Central memory CD8-positive, alpha-beta T cell (primary cell): ENCODE measurements at regions not wholly inside any gene's neighbourhood (a gene's known extent, or its start where the extent isn't known, plus 50 kb on each side); places are given as distances from the start of the nearest gene placed in this dataset.

Experiments used
- ATAC-seq: fragments of 150-1000 bp; cut with Tn5 transposase; replicated peaks from 2 replicates; pipeline ENCODE4 v1.10.0; 2022; ENCODE audit warnings: mild to moderate bottlenecking, moderate FRiP score, moderate number of reproducible peaks; ENCODE audit not compliant: poor library complexity, severe bottlenecking; ENCODE audit errors: extremely low read depth
- DNase-seq, 2 donors: peaks; one replicate each; pipeline ENCODE4 v3.0.0; 2021; ENCODE audit warnings: low spot score in 2 of 2
- H3K27ac Mint-ChIP-seq: one replicate; pipeline ENCODE4 v1.8.0; 2022; ENCODE audit warnings: low read depth, mild to moderate bottlenecking, moderate library complexity, mixed read lengths
- H3K27me3 Mint-ChIP-seq: one replicate; pipeline ENCODE4 v1.8.0; 2022; ENCODE audit warnings: mixed read lengths
- H3K36me3 Mint-ChIP-seq: one replicate; pipeline ENCODE4 v1.8.0; 2022; ENCODE audit warnings: mild to moderate bottlenecking, moderate library complexity, mixed read lengths; ENCODE audit not compliant: insufficient read depth
- H3K4me1 Mint-ChIP-seq: one replicate; pipeline ENCODE4 v1.8.0; 2022; ENCODE audit warnings: mixed read lengths
- H3K4me3 Mint-ChIP-seq: one replicate; pipeline ENCODE4 v1.8.0; 2022; ENCODE audit warnings: mild to moderate bottlenecking, moderate library complexity, mixed read lengths
- H3K9me3 Mint-ChIP-seq: one replicate; pipeline ENCODE4 v1.8.0; 2022; ENCODE audit warnings: mixed read lengths

GRCh38 chr3:152011812-152012735 is 138.6 kb downstream of the SUCNR1 start:
- Mint-ChIP-seq H3K27ac (no peak overlapping the region), H3K4me1 (no peaks in the 10 kb centered on the region), H3K9me3 (no peaks in the 10 kb centered on the region), H3K27me3 (peaks cover 11% of the 10 kb centered on the region), H3K4me3 (no peak overlapping the region), H3K36me3 (no peaks in the 10 kb centered on the region)
- DNase-seq (no peak), ATAC-seq (no peak)

DNA sequence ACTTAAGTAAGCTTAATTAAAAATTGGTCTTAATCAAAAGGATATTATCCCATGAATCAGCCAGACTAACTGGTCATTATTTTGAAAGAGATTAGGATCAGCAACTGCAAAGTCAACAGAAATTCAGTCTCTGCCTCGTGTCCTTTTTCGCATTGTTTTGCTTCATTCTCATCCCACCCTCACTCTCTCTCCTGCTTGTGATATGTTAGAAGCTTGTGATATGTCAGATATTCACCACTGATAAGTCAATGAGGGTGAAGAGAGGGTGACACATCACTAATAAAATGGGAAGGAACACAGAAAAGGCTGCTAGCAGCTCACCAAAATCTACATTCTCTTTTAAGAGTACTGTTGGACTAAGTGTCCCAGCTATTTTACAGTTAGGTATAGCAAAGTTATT is 146.1 kb downstream of the SUCNR1 start:
- Mint-ChIP-seq H3K4me1 (no peaks in the 10 kb centered on the region), H3K36me3 (no peaks in the 10 kb centered on the region), H3K27ac (no peak overlapping the region), H3K4me3 (no peak overlapping the region), H3K9me3 (no peaks in the 10 kb centered on the region), H3K27me3 (peaks cover 56% of the 10 kb centered on the region)
- no peak for DNase-seq
- no peak for ATAC-seq

GRCh38 chr3:152021951-152022461 is 148.6 kb downstream of the SUCNR1 start:
- Mint-ChIP-seq H3K4me1 (no peaks in the 10 kb centered on the region), H3K4me3 (no peak overlapping the region), H3K27ac (no peak overlapping the region), H3K36me3 (no peaks in the 10 kb centered on the region), H3K9me3 (no peaks in the 10 kb centered on the region), H3K27me3 (peaks cover 62% of the 10 kb centered on the region)
- DNase-seq = no peak
- no peak for ATAC-seq

DNA sequence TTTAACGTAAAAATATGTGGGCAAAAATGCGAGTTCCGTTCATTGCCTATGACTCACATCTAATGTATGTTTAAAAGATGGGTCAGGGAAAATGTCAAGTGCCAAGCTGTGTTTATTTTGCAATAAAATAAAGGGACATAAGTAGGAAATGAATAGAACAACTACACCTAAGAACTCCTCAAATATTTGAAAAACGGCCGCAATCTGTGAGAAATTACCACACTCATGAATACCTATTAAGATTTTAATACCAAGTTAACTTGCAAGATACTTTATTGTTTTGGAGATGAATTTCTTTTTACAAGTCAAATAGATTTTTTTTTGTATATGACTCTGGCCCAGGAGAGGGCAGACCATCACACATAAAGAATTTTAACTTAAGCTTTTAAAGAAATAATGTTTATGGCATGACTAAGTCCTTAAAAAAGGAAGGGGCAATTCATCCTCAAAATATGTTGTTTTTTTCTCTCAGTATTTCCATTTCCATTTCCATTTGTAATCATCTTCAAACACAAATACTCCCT is 152.7 kb downstream of the SUCNR1 start:
- Mint-ChIP-seq H3K4me1 (no peaks in the 10 kb centered on the region), H3K27ac (no peak overlapping the region), H3K9me3 (no peaks in the 10 kb centered on the region), H3K4me3 (no peak overlapping the region), H3K36me3 (no peaks in the 10 kb centered on the region), H3K27me3 (peaks cover 43% of the 10 kb centered on the region)
- no peak for DNase-seq
- no peak for ATAC-seq

- Mint-ChIP-seq H3K9me3 (peaks cover 4% of the 10 kb centered on the region), H3K4me1 (no peaks in the 10 kb centered on the region), H3K36me3 (no peaks in the 10 kb centered on the region), H3K27me3 (peaks cover 16% of the 10 kb centered on the region), H3K4me3 (no peak overlapping the region), H3K27ac (no peak overlapping the region)
- DNase-seq = no peak
- no peak for ATAC-seq
Observed at GRCh38 chr3:152030320-152030719, 156.9 kb downstream of the SUCNR1 start.

DNA sequence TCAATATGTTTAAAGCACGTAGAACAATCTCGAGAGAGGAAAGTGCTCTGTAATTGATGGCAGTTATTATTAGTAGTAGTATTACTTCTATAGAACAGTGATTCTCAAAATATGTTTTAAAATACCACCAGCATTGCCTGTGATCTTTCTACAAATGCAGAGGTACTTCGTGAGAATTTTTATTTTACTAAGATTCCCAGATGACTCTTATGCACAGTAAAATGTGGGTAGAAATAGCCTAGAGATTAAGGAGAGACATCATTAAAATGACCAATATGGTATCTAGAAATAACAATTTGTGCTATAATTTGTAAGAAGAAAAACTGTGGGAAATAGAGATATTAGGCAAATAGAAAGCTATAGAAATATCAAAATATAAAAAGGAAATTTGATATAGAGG is 157.9 kb downstream of the SUCNR1 start:
- peaks cover 5% of the 10 kb centered on the region for H3K9me3 Mint-ChIP-seq
- DNase-seq = no peak
- no peak overlapping the region for H3K4me3 Mint-ChIP-seq
- ATAC-seq = no peak
- no peaks in the 10 kb centered on the region for H3K36me3 Mint-ChIP-seq
- no peaks in the 10 kb centered on the region for H3K4me1 Mint-ChIP-seq
- no peak overlapping the region for H3K27ac Mint-ChIP-seq
- H3K27me3 Mint-ChIP-seq = peaks cover 16% of the 10 kb centered on the region

- Mint-ChIP-seq H3K4me1 (no peaks in the 10 kb centered on the region), H3K27ac (no peak overlapping the region), H3K27me3 (no peaks in the 10 kb centered on the region), H3K36me3 (no peaks in the 10 kb centered on the region), H3K4me3 (no peak overlapping the region), H3K9me3 (peaks cover 5% of the 10 kb centered on the region)
- ATAC-seq (no peak), DNase-seq (no peak)
Observed at GRCh38 chr3:152037297-152037696, 163.9 kb downstream of the SUCNR1 start.

DNA sequence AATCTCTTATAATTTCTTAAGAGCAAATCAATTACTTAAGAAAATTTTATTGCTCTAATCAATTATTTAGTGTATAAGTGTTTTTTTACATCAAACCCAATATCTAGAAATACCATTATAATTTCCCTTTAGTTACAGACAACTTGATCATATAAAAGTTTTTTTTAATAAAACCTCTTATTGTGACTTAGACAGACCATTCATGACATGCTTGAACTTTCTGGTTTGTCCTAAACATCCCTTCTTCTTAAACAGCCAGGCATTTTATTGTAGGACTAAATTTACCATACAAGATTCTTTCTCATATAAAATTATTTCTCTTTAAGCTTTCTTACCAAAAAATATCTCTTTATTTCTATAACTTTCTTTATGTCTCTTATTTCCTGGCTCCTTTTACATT is 164.5 kb downstream of the SUCNR1 start:
- DNase-seq (no peak), ATAC-seq (no peak)
- H3K9me3 Mint-ChIP-seq = peaks cover 5% of the 10 kb centered on the region
- no peak overlapping the region for H3K27ac Mint-ChIP-seq
- no peaks in the 10 kb centered on the region for H3K4me1 Mint-ChIP-seq
- H3K27me3 Mint-ChIP-seq = no peaks in the 10 kb centered on the region
- H3K36me3 Mint-ChIP-seq = no peaks in the 10 kb centered on the region
- no peak overlapping the region for H3K4me3 Mint-ChIP-seq

DNA sequence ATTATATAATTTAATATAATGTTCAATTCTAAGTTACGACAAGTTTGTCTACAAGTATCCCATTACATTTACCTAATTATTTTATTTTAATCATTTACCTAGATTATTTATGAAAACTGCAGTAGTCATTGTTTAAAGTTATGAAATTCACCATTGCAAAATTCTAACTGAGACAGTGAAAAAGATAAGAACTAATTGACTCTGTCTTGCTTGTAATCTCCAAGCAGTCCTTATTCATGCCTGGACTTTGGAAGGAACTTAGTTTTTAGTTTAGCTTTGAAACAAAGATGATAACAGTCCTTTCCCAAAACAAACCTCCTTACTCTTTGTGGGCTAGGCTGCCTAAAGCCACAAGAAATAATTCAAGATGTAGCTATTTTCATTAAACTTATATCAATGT is 165.0 kb downstream of the SUCNR1 start:
- no peaks in the 10 kb centered on the region for H3K36me3 Mint-ChIP-seq
- no peaks in the 10 kb centered on the region for H3K27me3 Mint-ChIP-seq
- H3K4me1 Mint-ChIP-seq = no peaks in the 10 kb centered on the region
- H3K4me3 Mint-ChIP-seq = no peak overlapping the region
- H3K27ac Mint-ChIP-seq = no peak overlapping the region
- ATAC-seq (no peak), DNase-seq (no peak)
- peaks cover 5% of the 10 kb centered on the region for H3K9me3 Mint-ChIP-seq

- Mint-ChIP-seq H3K36me3 (no peaks in the 10 kb centered on the region), H3K27ac (no peak overlapping the region), H3K4me1 (no peaks in the 10 kb centered on the region), H3K9me3 (peaks cover 5% of the 10 kb centered on the region), H3K27me3 (no peaks in the 10 kb centered on the region), H3K4me3 (no peak overlapping the region)
- ATAC-seq (no peak), DNase-seq (no peak)
Observed at GRCh38 chr3:152039887-152040286, 166.4 kb downstream of the SUCNR1 start.

GRCh38 chr3:152040319-152040718 is 166.9 kb downstream of the SUCNR1 start:
- Mint-ChIP-seq H3K36me3 (no peaks in the 10 kb centered on the region), H3K9me3 (peaks cover 1% of the 10 kb centered on the region), H3K4me3 (no peak overlapping the region), H3K4me1 (no peaks in the 10 kb centered on the region), H3K27me3 (no peaks in the 10 kb centered on the region), H3K27ac (no peak overlapping the region)
- no peak for ATAC-seq
- DNase-seq = no peak

DNA sequence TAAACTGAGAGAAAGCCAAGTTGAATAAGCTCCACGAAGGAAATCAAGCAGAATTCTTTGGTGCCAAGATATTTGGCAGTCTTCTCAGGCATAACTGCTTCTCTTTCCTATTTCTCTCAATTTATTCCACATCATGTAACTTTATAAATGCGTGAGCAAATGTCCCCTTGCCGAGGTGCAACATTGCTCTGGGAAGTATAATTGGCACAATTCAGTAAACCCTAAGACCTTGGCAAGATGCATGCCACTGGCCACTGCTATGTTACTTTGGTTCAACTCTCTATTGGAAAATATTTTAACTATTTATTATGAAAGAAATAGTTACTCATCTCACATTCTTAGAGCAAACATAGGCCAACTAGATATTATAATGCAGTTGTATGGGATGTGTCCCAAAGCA is 170.2 kb downstream of the SUCNR1 start:
- Mint-ChIP-seq H3K4me1 (no peaks in the 10 kb centered on the region), H3K36me3 (no peaks in the 10 kb centered on the region), H3K27me3 (no peaks in the 10 kb centered on the region), H3K4me3 (no peak overlapping the region), H3K27ac (no peak overlapping the region), H3K9me3 (no peaks in the 10 kb centered on the region)
- ATAC-seq (no peak), DNase-seq (no peak)

GRCh38 chr3:152046280-152046679 is 172.8 kb downstream of the SUCNR1 start:
- Mint-ChIP-seq H3K27me3 (no peaks in the 10 kb centered on the region), H3K4me3 (no peak overlapping the region), H3K27ac (no peak overlapping the region), H3K4me1 (no peaks in the 10 kb centered on the region), H3K9me3 (no peaks in the 10 kb centered on the region), H3K36me3 (no peaks in the 10 kb centered on the region)
- DNase-seq (no peak), ATAC-seq (no peak)
